ENCODE measurements at regions not wholly inside any gene's neighbourhood (a gene's known extent, or its start where the extent isn't known, plus 50 kb on each side); places are given as distances from the start of the nearest gene placed in this dataset.

- H4K20me1 ChIP-seq (ENCODE audit: control insufficient read depth, extremely low read depth, insufficient read depth, low read length), result no peaks in the 10 kb centered on the region
- TF ChIP-seq, protein P1, sequence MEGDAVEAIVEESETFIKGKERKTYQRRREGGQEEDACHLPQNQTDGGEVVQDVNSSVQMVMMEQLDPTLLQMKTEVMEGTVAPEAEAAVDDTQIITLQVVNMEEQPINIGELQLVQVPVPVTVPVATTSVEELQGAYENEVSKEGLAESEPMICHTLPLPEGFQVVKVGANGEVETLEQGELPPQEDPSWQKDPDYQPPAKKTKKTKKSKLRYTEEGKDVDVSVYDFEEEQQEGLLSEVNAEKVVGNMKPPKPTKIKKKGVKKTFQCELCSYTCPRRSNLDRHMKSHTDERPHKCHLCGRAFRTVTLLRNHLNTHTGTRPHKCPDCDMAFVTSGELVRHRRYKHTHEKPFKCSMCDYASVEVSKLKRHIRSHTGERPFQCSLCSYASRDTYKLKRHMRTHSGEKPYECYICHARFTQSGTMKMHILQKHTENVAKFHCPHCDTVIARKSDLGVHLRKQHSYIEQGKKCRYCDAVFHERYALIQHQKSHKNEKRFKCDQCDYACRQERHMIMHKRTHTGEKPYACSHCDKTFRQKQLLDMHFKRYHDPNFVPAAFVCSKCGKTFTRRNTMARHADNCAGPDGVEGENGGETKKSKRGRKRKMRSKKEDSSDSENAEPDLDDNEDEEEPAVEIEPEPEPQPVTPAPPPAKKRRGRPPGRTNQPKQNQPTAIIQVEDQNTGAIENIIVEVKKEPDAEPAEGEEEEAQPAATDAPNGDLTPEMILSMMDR (optimal IDR thresholded peaks at IDR 0.05 in 1 of 3, IDR thresholded peaks at IDR 0.05 in 1 of 3, conservative IDR thresholded peaks at IDR 0.05 in 1 of 3; ENCODE audit: extremely low read depth in 1 of 3, insufficient read depth in 2 of 3, low read length in 3 of 3), result no peak
- no peak for TF ChIP-seq EZH2 (IDR thresholded peaks at IDR 0.05; ENCODE audit: low read length)
- H3K4me3 ChIP-seq (ENCODE audit: control insufficient read depth in 2 of 3, extremely low read depth in 1 of 3, insufficient read depth in 2 of 3, low read depth in 1 of 3, low read length in 3 of 3), result no peak overlapping the region
- H3K4me2 ChIP-seq (ENCODE audit: control insufficient read depth, extremely low read depth, insufficient read depth, low read depth, low read length), result no peak overlapping the region
- no peaks in the 10 kb centered on the region for H3K4me1 ChIP-seq (ENCODE audit: control insufficient read depth, extremely low read depth, insufficient read depth, low read length)
- H2AFZ ChIP-seq (ENCODE audit: control insufficient read depth, low read length), result no peak overlapping the region
- H3K36me3 ChIP-seq (ENCODE audit: control insufficient read depth in 2 of 2, extremely low read depth in 1 of 2, insufficient read depth in 2 of 2, low read length in 2 of 2), result no peaks in the 10 kb centered on the region
- no peak overlapping the region for H3K9ac ChIP-seq (ENCODE audit: control insufficient read depth, extremely low read depth, insufficient read depth, low read length)
- no peaks in the 10 kb centered on the region for H3K9me3 ChIP-seq (ENCODE audit: control insufficient read depth, low read depth, low read length)
- no peaks in the 10 kb centered on the region for H3K9me1 ChIP-seq (ENCODE audit: control insufficient read depth, extremely low read depth, insufficient read depth, low read length)
- DNase-seq (ENCODE audit: low read depth, low spot score) (no peak), FAIRE-seq (no peak)
- no peak overlapping the region for H3K27ac ChIP-seq (ENCODE audit: control insufficient read depth, insufficient read depth, low read length)
- dilution Hi-C loops (cut with MboI; ENCODE audit: extremely low pct_ligation_motif_present, low sequenced_read_pairs), result no loop called here
- no peaks in the 10 kb centered on the region for H3K27me3 ChIP-seq (ENCODE audit: control insufficient read depth, extremely low read depth, insufficient read depth, low read length)
- H3K79me2 ChIP-seq (ENCODE audit: control insufficient read depth, insufficient read depth, low read length), result no peaks in the 10 kb centered on the region
Observed at GRCh38 chr5:145687943-145688342, 147.2 kb downstream of the PRELID2 start.

- Histone ChIP-seq H3K4me2 (ENCODE audit: control insufficient read depth, extremely low read depth, insufficient read depth, low read depth, low read length) (no peak overlapping the region), H3K4me3 (ENCODE audit: control insufficient read depth in 2 of 3, extremely low read depth in 1 of 3, insufficient read depth in 2 of 3, low read depth in 1 of 3, low read length in 3 of 3) (no peak overlapping the region), H3K9me3 (ENCODE audit: control insufficient read depth, low read depth, low read length) (no peaks in the 10 kb centered on the region), H3K9me1 (ENCODE audit: control insufficient read depth, extremely low read depth, insufficient read depth, low read length) (no peaks in the 10 kb centered on the region), H2AFZ (ENCODE audit: control insufficient read depth, low read length) (no peak overlapping the region), H4K20me1 (ENCODE audit: control insufficient read depth, extremely low read depth, insufficient read depth, low read length) (no peaks in the 10 kb centered on the region), H3K4me1 (ENCODE audit: control insufficient read depth, extremely low read depth, insufficient read depth, low read length) (no peaks in the 10 kb centered on the region), H3K9ac (ENCODE audit: control insufficient read depth, extremely low read depth, insufficient read depth, low read length) (no peak overlapping the region), H3K36me3 (ENCODE audit: control insufficient read depth in 2 of 2, extremely low read depth in 1 of 2, insufficient read depth in 2 of 2, low read length in 2 of 2) (no peaks in the 10 kb centered on the region), H3K79me2 (ENCODE audit: control insufficient read depth, insufficient read depth, low read length) (no peaks in the 10 kb centered on the region), H3K27ac (ENCODE audit: control insufficient read depth, insufficient read depth, low read length) (no peak overlapping the region), H3K27me3 (ENCODE audit: control insufficient read depth, extremely low read depth, insufficient read depth, low read length) (no peaks in the 10 kb centered on the region)
- TF ChIP-seq, protein P1 (optimal IDR thresholded peaks at IDR 0.05 in 1 of 3, IDR thresholded peaks at IDR 0.05 in 1 of 3, conservative IDR thresholded peaks at IDR 0.05 in 1 of 3; ENCODE audit: extremely low read depth in 1 of 3, insufficient read depth in 2 of 3, low read length in 3 of 3), result no peak
- TF ChIP-seq EZH2 (IDR thresholded peaks at IDR 0.05; ENCODE audit: low read length), result no peak
- dilution Hi-C loops (cut with MboI; ENCODE audit: extremely low pct_ligation_motif_present, low sequenced_read_pairs), result no loop called here
- DNase-seq (ENCODE audit: low read depth, low spot score), result no peak
- FAIRE-seq, result no peak
Observed at GRCh38 chr5:145685417-145685816, 149.7 kb downstream of the PRELID2 start.

Data from keratinocyte (primary cell).